Stimulated activated naive CD8-positive, alpha-beta T cell treated with anti-CD3 and anti-CD28 coated beads, Interleukin-15, Interleukin-2, amounts not matched to agents 100 ng/mL and 50 ng/mL, for 24 hours (primary cell): ENCODE measurements at regions not wholly inside any gene's neighbourhood (a gene's known extent, or its start where the extent isn't known, plus 50 kb on each side); places are given as distances from the start of the nearest gene placed in this dataset.
"Not testable (repeated sequence)": the region's sequence is repeated elsewhere in the genome, so short reads cannot be mapped to it uniquely, and the experiment has no call there.

Experiments
- H3K27ac Mint-ChIP-seq: one replicate; pipeline ENCODE4 v1.8.0; 2021; ENCODE audit warnings: mild to moderate bottlenecking, mixed read lengths
- H3K27me3 Mint-ChIP-seq: one replicate; pipeline ENCODE4 v1.8.0; 2021; ENCODE audit warnings: mixed read lengths
- H3K36me3 Mint-ChIP-seq: one replicate; pipeline ENCODE4 v1.8.0; 2021; ENCODE audit warnings: low read depth, mixed read lengths
- H3K4me1 Mint-ChIP-seq: one replicate; pipeline ENCODE4 v1.8.0; 2021; ENCODE audit warnings: low read depth, mixed read lengths
- H3K4me3 Mint-ChIP-seq: one replicate; pipeline ENCODE4 v1.8.0; 2021; ENCODE audit warnings: mild to moderate bottlenecking, mixed read lengths
- H3K9me3 Mint-ChIP-seq: one replicate; pipeline ENCODE4 v1.8.0; 2021; ENCODE audit warnings: mixed read lengths

DNA sequence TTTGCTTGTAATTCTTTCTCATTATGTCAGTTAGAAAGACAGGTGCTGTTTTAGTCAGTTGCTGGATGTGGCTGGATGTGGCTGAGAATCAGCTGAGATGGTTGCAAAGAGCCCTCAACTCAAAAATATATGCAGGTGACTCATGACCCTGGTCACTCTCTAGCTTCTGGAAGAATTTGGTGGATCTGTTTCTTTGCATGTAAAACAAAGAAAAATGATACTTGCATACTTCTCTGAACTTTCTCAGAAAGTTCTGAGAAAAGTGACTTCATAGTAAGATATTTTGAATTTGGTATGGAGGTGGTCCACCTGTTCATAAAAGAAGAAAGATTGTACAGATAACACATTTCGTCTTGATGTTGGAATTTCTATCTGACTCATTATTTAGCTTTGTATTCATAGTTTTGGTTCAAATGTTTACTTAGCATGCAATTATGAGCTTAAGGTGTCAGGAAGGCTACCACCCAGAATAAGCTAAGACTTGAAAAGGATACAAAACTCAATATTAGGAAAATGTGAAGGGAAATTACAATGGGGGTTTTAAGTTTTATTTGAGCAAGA, 163.2 kb upstream of the OLIG3 start:
- Mint-ChIP-seq H3K9me3 (peaks cover 4% of the 10 kb centered on the region), H3K4me1 (peaks cover 22% of the 10 kb centered on the region), H3K27ac (peak overlapping the region; percentile 30), H3K36me3 (peaks cover 3% of the 10 kb centered on the region), H3K4me3 (no peak overlapping the region), H3K27me3 (no peaks in the 10 kb centered on the region)

DNA sequence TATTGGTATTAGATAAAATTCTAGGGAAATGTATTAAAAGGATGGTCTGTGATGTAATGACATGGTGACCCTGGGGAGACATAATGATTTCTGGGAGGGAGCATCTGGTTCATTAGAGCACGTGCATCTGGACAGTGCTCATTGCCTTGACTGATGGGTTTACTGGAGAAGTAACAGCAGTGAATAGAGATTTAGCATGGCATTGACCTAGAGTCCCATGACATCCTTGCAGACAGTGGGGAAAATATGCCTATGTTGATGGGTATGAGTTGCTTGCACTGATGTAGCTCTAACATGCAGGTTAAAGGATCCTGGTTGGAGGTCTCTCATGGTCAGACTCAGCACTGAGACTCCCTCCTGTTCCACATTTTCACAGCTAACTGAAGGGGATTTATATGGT, 164.1 kb upstream of the OLIG3 start:
- Mint-ChIP-seq H3K9me3 (peaks cover 4% of the 10 kb centered on the region), H3K4me1 (peaks cover 22% of the 10 kb centered on the region), H3K4me3 (no peak overlapping the region), H3K27me3 (no peaks in the 10 kb centered on the region), H3K36me3 (peaks cover 3% of the 10 kb centered on the region), H3K27ac (no peak overlapping the region)

DNA sequence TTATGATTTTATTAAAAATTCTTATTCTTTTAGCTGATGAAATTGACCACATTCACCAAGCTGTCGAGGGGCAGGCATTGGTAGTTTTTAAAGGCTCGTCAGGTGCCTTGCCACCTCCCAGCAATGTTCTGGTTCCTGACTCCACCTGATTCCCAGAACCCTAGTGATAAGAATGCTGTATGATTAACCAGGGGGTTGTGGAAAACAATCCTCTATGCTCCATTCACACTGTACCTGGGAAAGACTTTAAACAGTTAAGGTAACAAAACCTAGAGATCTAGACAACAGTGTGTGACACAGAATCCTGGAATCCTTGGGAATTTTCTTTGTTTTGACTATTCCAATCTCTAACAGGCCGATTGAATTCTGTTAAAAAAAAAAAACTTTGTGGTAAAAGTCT, 165.7 kb upstream of the OLIG3 start:
- Mint-ChIP-seq H3K9me3 (no peaks in the 10 kb centered on the region), H3K27ac (no peak overlapping the region), H3K27me3 (no peaks in the 10 kb centered on the region), H3K4me3 (no peak overlapping the region), H3K36me3 (peaks cover under 1% of the 10 kb centered on the region), H3K4me1 (peaks cover 27% of the 10 kb centered on the region)

DNA sequence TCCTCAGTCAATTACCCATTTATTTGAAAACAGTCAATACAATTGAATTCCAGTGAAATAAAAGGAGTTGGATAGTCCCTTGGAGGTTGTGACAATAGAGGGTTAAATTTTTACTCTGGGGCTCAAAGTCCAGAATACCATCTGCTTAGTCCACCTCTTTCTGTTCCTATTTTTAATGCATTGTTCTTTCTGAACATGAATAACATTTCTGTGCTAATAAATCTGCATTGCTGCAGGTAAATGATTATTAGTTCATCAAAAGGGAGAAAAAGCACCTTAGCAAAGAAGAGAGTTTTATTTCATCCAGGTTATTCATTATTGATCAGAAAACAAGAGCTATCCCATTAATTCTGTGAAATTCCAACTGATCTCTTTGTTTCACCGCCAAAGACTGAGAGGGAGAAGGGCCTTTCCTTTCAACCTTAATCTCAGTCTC, 166.1 kb upstream of the OLIG3 start:
- Mint-ChIP-seq H3K4me3 (no peak overlapping the region), H3K27ac (no peak overlapping the region), H3K4me1 (peaks cover 27% of the 10 kb centered on the region), H3K27me3 (no peaks in the 10 kb centered on the region), H3K9me3 (no peaks in the 10 kb centered on the region), H3K36me3 (no peaks in the 10 kb centered on the region)

DNA sequence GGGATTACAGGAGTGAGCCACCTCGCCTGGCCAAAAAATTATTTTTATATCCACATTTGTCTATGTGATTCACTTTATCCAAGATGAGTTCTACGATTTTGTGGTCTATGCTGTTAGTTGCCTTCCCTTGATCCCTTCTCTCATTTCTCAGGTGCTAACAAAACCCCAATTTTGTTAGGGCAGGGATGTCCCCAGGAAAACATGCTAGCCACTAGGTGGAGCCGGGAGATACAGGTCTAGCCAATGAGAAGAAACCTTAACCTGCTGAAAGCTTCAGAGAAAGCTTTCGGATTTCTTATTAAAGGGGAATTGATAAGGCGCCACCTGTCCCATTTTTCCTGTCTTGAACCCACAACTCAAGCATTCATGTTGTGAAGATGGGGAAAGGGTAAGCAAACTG, 167.4 kb upstream of the OLIG3 start:
- Mint-ChIP-seq H3K4me1 (peaks cover 32% of the 10 kb centered on the region), H3K4me3 (no peak overlapping the region), H3K36me3 (no peaks in the 10 kb centered on the region), H3K27ac (no peak overlapping the region), H3K9me3 (no peaks in the 10 kb centered on the region), H3K27me3 (no peaks in the 10 kb centered on the region)

DNA sequence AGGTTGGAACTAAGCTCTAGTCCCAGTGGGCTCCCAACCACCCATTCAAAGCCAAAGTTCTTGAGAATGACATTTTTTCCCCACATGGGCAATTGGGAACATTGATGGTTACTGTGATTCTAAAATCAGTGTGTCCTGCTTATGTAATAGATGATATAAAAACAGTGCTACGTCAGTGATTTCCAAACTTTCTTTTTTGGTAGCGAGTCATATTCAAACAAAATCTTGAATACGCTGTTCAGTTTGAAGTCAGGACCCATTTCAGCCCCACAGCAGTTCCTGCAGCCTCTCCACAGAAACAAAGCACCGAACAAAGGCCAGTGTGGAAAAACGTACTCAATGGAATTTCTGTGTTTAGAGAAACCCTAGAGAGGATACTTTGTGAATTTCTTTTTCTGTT, 170.0 kb upstream of the OLIG3 start:
- Mint-ChIP-seq H3K27ac (no peak overlapping the region), H3K4me1 (peaks cover 17% of the 10 kb centered on the region), H3K4me3 (no peak overlapping the region), H3K27me3 (peaks cover 3% of the 10 kb centered on the region), H3K36me3 (no peaks in the 10 kb centered on the region), H3K9me3 (no peaks in the 10 kb centered on the region)

DNA sequence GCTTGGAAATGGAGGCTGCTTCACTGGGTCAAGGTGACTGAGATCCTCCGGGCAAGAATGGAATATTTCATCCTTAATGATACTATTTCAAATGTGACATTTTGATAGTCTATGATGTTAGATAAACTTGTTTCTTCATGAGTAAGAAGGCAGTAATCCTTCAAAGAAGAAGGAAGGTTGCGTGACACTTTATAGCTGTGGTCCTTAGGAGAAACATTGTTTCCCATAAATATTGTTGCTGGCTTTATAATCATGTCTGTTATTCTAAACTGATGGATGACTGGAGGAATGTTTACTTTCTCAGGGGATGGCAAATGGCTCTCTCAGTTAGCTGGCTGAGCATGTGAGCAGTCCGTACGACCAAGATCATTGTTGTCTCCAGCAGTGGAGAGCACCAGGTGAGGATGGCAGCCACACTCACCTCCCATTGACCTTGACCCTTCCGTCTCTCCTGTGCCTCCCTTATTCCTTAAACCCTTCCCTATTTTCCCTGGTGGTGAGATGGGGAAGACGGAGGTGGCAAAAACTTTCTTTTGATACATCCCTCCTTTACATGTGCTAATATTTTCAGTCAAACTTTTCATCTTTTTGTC, 171.2 kb upstream of the OLIG3 start:
- Mint-ChIP-seq H3K9me3 (no peaks in the 10 kb centered on the region), H3K27me3 (peaks cover 5% of the 10 kb centered on the region), H3K36me3 (no peaks in the 10 kb centered on the region), H3K27ac (no peak overlapping the region), H3K4me3 (no peak overlapping the region), H3K4me1 (peaks cover 17% of the 10 kb centered on the region)

DNA sequence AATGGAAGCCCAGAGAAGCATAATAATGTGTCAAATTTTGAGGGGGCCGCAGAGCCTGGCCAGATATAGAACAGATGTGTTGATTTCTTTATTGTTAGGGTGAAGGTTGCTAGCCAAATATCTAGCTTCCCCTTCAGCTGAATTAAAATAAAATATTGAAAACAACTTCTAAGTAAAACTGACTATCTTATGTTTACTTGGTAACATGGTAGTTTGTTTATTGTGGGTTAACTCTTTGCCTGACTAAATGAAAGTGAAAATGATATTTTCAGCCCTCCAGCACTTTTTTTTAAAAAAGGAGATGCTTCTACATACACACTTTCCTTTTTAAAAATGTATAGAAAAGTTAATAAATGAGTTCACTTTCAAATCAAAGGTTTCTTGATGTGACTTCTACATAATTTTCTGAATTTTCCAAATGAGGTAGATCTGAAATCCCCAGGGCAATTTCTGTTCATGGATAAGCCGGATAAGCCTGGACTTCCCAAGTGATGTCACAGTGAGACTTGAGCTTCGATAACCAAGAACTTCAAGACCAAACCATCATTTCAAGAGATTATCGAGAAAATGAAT, 172.1 kb upstream of the OLIG3 start:
- Mint-ChIP-seq H3K36me3 (no peaks in the 10 kb centered on the region), H3K27me3 (peaks cover 10% of the 10 kb centered on the region), H3K4me3 (no peak overlapping the region), H3K4me1 (peaks cover 17% of the 10 kb centered on the region), H3K9me3 (no peaks in the 10 kb centered on the region), H3K27ac (peak overlapping the region; percentile 33)

DNA sequence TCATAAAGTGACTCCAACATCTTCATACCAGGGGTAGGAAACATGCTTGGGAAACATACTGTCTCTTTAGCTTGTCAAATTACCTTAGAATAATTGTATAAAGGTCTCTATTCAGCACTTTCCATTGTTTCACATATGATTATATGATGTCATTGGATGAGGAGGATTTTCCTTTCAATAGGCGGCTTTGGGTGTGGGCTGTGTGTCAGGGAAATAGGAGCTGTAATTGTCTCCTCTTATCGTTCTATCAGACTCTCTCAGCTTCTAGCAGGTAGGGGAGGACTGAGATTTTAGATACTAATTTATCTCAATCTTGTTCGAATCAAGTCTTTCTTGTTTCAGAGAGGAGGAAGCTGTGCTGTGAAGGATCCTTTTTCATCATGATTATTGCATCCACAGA, 179.4 kb upstream of the OLIG3 start:
- no peaks in the 10 kb centered on the region for H3K9me3 Mint-ChIP-seq
- H3K27me3 Mint-ChIP-seq: peaks cover 22% of the 10 kb centered on the region
- H3K27ac Mint-ChIP-seq: no peak overlapping the region
- H3K36me3 Mint-ChIP-seq: no peaks in the 10 kb centered on the region
- peaks cover 28% of the 10 kb centered on the region for H3K4me1 Mint-ChIP-seq
- no peak overlapping the region for H3K4me3 Mint-ChIP-seq

DNA sequence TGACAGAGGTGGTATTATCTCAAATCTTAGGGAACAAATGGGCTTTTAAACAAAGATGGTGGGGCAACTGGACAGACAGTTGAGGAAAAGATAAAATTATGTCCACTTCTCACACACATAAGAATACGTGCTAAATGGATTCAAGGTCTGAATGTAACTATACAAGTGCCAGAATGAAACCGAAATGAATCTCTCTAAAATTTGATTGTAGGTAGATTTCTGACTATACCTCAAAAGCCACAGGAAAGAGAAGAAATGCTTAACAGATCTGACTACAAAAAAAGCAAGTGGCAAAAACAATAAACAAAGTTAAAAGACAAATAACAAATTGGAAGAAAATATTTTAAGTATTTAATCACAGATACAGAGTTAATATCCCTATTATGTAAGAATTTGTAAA, 182.7 kb upstream of the OLIG3 start:
- Mint-ChIP-seq H3K36me3 (no peaks in the 10 kb centered on the region), H3K27me3 (peaks cover 24% of the 10 kb centered on the region), H3K27ac (peak overlapping the region; percentile 73), H3K4me1 (peaks cover 55% of the 10 kb centered on the region), H3K9me3 (no peaks in the 10 kb centered on the region), H3K4me3 (peak overlapping the region; percentile 22)

DNA sequence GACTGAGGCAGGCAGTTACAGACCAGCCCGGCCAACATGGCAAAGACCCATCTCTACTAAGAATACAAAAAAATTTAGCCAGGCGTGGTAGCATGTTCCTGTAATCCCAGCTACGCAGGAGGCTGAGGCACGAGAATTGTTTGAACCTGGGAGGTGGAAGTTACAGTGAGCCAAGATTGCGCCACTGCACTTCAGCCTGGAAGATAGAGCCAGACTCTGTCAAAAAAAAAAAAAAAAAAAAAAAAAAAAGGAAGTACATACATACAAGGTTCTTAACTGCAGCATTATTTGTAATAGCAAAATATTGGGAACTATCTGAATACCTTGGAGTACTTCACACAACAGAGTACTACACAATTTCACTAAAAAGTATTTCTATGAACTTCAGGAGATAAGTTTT, 183.5 kb upstream of the OLIG3 start:
- Mint-ChIP-seq H3K27me3 (peaks cover 24% of the 10 kb centered on the region), H3K27ac (peak overlapping the region; percentile 45), H3K4me1 (peaks cover 55% of the 10 kb centered on the region), H3K36me3 (no peaks in the 10 kb centered on the region), H3K9me3 (no peaks in the 10 kb centered on the region), H3K4me3 (no peak overlapping the region)

DNA sequence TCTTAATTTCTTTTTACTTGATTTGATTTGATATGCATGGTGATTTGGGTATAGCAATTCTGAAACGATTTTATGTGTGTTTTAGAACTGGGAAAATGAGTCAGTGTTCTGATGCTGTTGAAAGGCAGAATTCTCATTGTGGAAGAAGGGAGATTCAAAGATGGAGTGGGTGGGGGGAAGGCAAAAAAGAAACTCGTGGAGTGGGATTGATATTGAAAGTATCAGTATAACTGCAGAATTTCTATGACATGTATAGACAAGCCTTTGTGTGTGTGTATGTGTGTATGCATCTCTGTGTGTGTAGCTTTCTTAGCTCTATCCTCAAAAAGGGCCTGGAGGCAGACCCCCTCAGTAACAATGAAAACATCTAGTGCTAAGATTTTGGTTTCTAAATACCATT, 184.3 kb upstream of the OLIG3 start:
- Mint-ChIP-seq H3K4me3 (peak overlapping the region; percentile 17), H3K4me1 (peaks cover 55% of the 10 kb centered on the region), H3K36me3 (no peaks in the 10 kb centered on the region), H3K27me3 (peaks cover 19% of the 10 kb centered on the region), H3K9me3 (no peaks in the 10 kb centered on the region), H3K27ac (peak overlapping the region; percentile 45)

DNA sequence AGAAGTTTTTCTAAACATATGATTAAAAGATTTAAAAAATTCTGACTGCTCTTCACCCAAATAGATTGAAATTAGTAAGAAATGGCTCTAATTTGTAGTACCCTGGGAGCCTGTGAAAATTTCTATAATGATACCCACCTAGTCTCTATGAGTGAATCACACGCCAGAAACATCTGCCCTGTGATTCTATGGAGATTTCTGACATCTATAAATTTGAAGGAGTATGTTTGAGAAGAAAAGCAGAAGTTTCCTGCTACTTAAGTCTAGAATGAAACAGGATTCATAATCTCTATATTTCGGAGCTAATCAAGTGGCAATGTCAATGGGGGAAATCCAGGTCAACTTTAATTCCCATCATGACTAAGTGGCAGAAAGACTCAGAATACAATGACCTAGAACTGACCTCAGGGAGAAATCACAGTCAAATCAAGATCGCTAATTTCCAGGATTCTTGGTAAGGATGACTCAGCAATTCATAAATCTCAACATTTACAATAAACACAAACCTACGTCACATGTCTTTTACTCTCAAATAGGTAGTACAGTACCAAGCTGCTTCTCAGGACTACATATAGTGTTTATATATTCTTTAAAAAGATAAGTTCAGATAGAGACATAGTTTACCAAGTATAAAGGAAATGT, 186.2 kb upstream of the TNFAIP3 start:
- H3K27ac Mint-ChIP-seq: peak overlapping the region; percentile 76
- no peaks in the 10 kb centered on the region for H3K36me3 Mint-ChIP-seq
- H3K9me3 Mint-ChIP-seq: no peaks in the 10 kb centered on the region
- H3K4me3 Mint-ChIP-seq: peak overlapping the region; percentile 37
- peaks cover 9% of the 10 kb centered on the region for H3K27me3 Mint-ChIP-seq
- H3K4me1 Mint-ChIP-seq: peaks cover 50% of the 10 kb centered on the region

DNA sequence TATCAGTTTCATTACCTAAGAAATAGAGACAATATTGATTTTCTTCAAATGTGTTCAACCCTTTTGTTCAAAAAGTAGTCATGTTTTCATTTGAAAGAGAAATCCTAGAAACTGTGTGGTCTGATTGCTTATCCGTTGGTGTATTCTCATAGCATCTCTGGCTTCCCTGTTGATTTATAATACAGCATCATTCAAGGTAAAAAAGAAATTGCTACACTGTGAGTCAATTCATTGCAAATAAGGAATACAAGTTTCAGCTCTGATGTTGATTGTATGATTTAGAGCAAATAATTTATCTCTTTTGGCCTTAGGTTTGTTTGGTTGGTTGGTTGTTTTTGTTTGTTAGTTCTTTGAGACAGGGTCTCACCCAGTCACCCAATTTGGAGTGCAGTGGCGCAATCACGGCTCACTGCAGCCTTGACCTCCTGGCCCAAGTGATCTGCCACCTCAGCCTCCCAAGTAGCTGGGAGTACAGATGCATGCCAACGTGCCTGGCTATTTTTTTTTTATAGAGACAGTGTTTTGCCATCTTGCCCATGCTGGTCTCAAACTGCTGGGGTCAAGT, 185.5 kb upstream of the TNFAIP3 start:
- Mint-ChIP-seq H3K9me3 (no peaks in the 10 kb centered on the region), H3K27me3 (peaks cover 9% of the 10 kb centered on the region), H3K36me3 (no peaks in the 10 kb centered on the region), H3K4me3 (no peak overlapping the region), H3K27ac (no peak overlapping the region), H3K4me1 (peaks cover 48% of the 10 kb centered on the region)

DNA sequence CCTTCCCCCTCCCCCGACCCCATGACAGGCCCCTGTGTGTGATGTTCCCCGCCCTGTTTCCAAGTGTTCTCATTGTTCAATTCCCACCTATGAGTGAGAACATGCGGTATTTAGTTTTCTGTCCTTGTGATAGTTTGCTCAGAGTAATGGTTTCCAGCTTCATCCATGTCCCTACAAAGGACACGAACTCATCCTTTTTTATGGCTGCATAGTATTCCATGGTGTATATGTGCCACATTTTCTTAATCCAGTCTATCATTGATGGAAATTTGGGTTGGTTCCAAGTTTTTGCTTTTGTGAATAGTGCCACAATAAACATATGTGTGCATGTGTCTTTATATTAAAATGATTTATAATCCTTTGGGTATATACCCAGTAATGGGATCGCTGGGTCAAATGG, 184.4 kb upstream of the TNFAIP3 start:
- peaks cover 13% of the 10 kb centered on the region for H3K27me3 Mint-ChIP-seq
- not testable (repeated sequence) for H3K36me3 Mint-ChIP-seq, H3K9me3 Mint-ChIP-seq, H3K4me3 Mint-ChIP-seq
- peak overlapping the region; percentile 17 for H3K27ac Mint-ChIP-seq
- H3K4me1 Mint-ChIP-seq: peaks cover 37% of the 10 kb centered on the region
